T-helper 2 cell treated with Interferon-gamma antibody and Interleukin-4, amounts not matched to agents 5 μg/mL and 100 μg/mL, for 36 hours (primary cell): ENCODE measurements at regions not wholly inside any gene's neighbourhood (a gene's known extent, or its start where the extent isn't known, plus 50 kb on each side); places are given as distances from the start of the nearest gene placed in this dataset.

Experiments
- DNase-seq: peaks from one replicate; pipeline ENCODE4 v3.0.0; 2021; ENCODE audit warnings: low spot score
- H3K27ac Mint-ChIP-seq: one replicate; pipeline ENCODE4 v1.8.0; 2021; ENCODE audit warnings: mild to moderate bottlenecking, mixed read lengths
- H3K27me3 Mint-ChIP-seq: one replicate; pipeline ENCODE4 v1.8.0; 2021; ENCODE audit warnings: low read depth, mixed read lengths
- H3K36me3 Mint-ChIP-seq: one replicate; pipeline ENCODE4 v1.8.0; 2021; ENCODE audit warnings: low read depth, mixed read lengths
- H3K4me1 Mint-ChIP-seq: one replicate; pipeline ENCODE4 v1.8.0; 2021; ENCODE audit warnings: low read depth, mixed read lengths
- H3K4me3 Mint-ChIP-seq: one replicate; pipeline ENCODE4 v1.8.0; 2022; ENCODE audit warnings: mild to moderate bottlenecking, moderate library complexity, mixed read lengths
- H3K9me3 Mint-ChIP-seq: one replicate; pipeline ENCODE4 v1.8.0; 2021; ENCODE audit warnings: mixed read lengths

DNA sequence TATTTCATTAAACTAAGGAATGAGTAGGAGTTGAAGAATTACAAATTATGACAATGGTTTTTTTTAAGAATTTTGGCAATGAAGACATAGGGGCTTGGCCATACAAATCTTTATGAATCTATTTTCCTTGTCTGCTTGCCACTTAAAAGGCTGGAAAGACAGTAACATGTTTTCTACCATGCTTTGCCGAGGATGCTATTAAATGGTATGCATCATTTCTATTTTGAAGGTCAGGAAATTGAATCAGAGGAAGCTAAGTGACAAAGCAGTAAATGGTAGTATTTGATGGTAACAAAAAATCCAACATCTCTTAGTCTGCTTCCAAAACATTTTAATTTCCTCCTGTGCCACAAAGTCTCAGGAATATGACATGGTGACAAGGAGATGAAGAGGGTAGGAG is 287.2 kb downstream of the RFPL4B start:
- no peaks in the 10 kb centered on the region for H3K4me1 Mint-ChIP-seq
- H3K27me3 Mint-ChIP-seq = no peaks in the 10 kb centered on the region
- no peak for DNase-seq
- no peaks in the 10 kb centered on the region for H3K36me3 Mint-ChIP-seq
- no peak overlapping the region for H3K4me3 Mint-ChIP-seq
- no peak overlapping the region for H3K27ac Mint-ChIP-seq
- no peaks in the 10 kb centered on the region for H3K9me3 Mint-ChIP-seq

DNA sequence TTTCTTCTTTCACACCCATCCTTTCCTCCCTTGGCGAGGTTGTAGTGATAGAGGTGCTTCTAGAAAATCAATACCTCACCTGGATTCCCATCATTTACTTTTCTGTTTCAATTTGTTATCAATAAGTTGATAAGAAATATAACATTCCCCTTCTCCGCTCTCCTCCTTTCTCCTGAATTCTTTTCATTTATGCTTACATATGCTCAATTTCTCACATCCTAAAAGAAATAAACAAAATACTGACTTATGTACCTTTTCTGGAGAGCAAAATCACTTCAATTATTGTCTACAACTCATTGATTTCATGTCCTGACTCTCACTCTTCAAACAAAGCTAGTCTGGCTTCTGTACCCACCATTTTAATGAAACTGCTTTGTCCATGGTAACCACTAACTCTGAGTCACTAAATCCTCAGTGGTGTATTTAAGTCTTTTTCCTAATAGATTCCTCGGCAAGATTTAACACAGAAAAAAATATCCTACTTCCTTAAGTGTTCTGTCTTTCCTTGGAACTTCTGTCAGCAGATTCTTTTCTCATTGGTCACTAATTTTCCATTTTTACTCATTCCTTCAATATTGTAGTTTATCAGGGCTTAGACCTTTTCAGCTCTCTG is 289.6 kb downstream of the RFPL4B start:
- no peak overlapping the region for H3K27ac Mint-ChIP-seq
- H3K4me3 Mint-ChIP-seq = no peak overlapping the region
- DNase-seq = no peak
- no peaks in the 10 kb centered on the region for H3K36me3 Mint-ChIP-seq
- no peaks in the 10 kb centered on the region for H3K27me3 Mint-ChIP-seq
- H3K9me3 Mint-ChIP-seq = no peaks in the 10 kb centered on the region
- no peaks in the 10 kb centered on the region for H3K4me1 Mint-ChIP-seq

DNA sequence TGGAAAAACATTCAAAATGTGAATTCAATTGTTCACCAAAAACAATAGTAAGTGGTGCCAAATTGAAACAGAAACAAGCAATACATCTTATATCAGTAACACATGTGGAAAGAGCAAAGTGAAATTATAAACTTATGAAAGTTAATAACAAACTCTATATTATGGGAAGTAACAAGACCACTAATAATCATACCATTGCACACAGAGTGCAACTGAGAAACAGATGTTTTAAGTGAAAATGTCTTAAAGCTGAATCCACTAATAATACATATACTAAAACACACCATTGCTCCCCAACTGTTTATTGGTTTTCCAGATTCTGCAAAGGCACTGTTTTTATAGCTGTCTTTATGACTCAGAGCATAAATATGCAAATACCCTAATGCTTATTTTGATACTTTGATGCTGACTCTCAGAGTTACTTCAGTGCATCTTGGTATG is 292.3 kb downstream of the RFPL4B start:
- H3K4me1 Mint-ChIP-seq = no peaks in the 10 kb centered on the region
- H3K27ac Mint-ChIP-seq = no peak overlapping the region
- no peaks in the 10 kb centered on the region for H3K9me3 Mint-ChIP-seq
- no peak for DNase-seq
- H3K36me3 Mint-ChIP-seq = no peaks in the 10 kb centered on the region
- H3K4me3 Mint-ChIP-seq = no peak overlapping the region
- H3K27me3 Mint-ChIP-seq = no peaks in the 10 kb centered on the region

DNA sequence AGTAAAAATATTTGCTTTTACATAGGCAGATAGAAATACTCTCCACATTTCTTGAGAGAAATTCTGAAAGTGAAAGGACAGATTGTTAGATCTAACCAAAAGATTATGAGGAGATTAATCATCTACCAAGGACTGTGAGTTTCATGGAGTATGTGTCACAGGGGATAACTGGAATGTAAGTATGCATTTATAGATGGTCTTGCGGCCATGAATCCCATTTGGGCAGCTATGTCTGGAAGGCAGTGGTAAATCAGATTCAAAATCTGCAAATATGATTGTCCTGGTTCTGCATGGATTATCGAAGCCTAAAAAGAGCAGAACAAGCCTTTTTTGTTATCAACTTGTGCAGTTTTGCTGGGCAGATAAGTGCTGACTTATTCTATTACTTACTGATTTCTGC is 293.8 kb downstream of the RFPL4B start:
- Mint-ChIP-seq H3K36me3 (no peaks in the 10 kb centered on the region), H3K4me1 (no peaks in the 10 kb centered on the region), H3K27me3 (no peaks in the 10 kb centered on the region), H3K4me3 (no peak overlapping the region), H3K27ac (no peak overlapping the region), H3K9me3 (no peaks in the 10 kb centered on the region)
- DNase-seq = no peak

DNA sequence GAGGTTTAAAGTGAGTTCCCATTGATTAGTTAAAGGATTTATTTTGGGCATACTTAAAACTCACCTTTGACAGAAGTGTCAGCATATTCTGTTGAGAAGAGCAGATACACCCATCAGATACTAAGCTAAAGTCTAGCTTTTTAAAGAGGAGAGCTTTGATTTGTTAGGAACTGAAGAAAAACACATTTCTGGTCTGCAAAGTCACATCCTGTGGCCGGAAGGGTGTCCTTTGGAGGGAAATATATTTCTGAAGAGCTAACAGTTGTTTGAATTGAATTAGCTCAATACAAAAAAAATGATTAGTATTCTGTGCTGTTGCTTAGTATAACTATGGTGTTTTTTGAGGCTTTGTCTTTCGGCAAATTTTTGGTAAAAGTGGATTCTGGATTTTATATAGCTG is 302.7 kb downstream of the RFPL4B start:
- Mint-ChIP-seq H3K27ac (no peak overlapping the region), H3K36me3 (no peaks in the 10 kb centered on the region), H3K4me1 (no peaks in the 10 kb centered on the region), H3K4me3 (no peak overlapping the region), H3K27me3 (no peaks in the 10 kb centered on the region), H3K9me3 (no peaks in the 10 kb centered on the region)
- no peak for DNase-seq

DNA sequence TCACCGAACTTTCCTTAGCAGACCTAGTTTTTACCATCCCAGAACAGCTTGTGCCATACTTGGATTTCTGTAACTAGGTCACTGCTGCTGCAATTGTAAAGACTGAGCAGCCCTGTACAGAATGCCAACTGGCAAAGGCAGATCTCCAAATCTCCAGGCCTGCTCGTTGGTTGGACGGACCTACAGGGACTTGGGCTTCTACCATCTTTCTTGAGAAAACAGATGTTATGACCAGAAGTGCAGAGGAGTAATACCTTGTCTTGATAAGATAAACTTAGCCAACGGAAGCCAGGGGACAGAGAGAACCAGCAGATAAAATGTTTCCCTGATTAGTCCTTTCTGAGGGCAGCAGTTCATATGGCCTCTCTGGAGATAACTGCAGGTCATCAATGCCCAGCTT is 304.1 kb downstream of the RFPL4B start:
- Mint-ChIP-seq H3K27ac (no peak overlapping the region), H3K27me3 (no peaks in the 10 kb centered on the region), H3K9me3 (no peaks in the 10 kb centered on the region), H3K4me3 (no peak overlapping the region), H3K4me1 (no peaks in the 10 kb centered on the region), H3K36me3 (no peaks in the 10 kb centered on the region)
- DNase-seq = no peak

DNA sequence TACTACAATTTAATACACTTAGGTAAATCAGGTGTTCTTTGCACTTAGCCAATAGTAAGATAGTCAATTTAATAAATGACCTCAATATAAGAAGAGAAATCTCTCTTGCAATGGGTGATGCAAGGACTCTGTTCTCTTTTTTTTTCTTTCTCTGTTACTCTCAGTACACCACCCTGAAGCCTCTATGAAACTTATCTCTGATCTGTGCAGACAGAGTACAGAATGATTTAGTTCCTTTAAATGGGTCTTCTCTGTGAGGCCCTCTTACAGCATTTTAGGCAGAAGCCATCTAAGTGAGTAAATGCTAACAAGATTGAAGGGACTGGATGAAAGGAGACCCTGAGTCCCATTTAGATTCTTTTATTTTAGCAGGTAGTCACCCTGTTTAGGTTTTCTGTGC is 312.8 kb downstream of the RFPL4B start:
- DNase-seq = no peak
- Mint-ChIP-seq H3K36me3 (no peaks in the 10 kb centered on the region), H3K27me3 (no peaks in the 10 kb centered on the region), H3K27ac (no peak overlapping the region), H3K9me3 (no peaks in the 10 kb centered on the region), H3K4me1 (no peaks in the 10 kb centered on the region), H3K4me3 (no peak overlapping the region)

DNA sequence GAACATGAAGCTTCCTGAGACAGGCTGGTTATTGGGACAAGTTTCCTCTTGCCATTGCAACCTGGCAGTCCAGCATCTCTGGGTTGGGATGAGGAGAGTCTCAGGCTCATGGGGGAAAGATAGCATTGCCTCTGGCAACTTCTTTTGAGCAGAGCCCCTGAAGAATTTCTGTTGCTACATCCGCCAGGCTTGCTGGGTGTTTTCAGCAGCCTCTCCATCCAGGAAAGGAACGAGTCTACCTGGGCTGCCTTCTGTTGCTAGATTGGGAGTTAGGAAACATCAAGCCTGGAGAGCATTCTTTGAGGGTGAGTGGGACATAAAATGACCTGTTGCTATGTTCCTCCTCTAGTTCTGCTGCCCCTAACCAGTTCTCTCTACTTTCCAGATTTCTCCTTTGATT is 313.5 kb downstream of the RFPL4B start:
- no peak for DNase-seq
- no peak overlapping the region for H3K4me3 Mint-ChIP-seq
- no peaks in the 10 kb centered on the region for H3K27me3 Mint-ChIP-seq
- H3K36me3 Mint-ChIP-seq = no peaks in the 10 kb centered on the region
- no peak overlapping the region for H3K27ac Mint-ChIP-seq
- H3K4me1 Mint-ChIP-seq = no peaks in the 10 kb centered on the region
- no peaks in the 10 kb centered on the region for H3K9me3 Mint-ChIP-seq

DNA sequence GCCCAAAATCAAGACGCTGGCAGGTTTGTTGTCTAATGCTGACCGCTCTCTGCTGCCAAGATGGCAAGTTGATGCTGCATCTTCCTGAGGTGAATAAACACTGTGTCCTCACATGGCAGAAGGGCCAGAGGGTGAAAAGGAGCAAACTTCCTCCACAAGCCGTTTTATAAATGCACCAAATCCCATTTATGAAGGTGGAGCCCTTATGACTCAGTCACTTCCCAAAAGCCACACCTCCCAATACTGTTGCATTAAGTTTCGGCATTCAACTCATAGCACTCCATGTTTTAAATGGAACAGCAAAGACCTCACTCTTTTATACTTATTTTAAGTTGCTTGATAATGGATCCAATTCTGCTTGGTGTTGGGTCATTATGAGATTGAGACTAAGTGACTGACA is 316.6 kb downstream of the RFPL4B start:
- Mint-ChIP-seq H3K36me3 (no peaks in the 10 kb centered on the region), H3K4me1 (no peaks in the 10 kb centered on the region), H3K4me3 (no peak overlapping the region), H3K9me3 (no peaks in the 10 kb centered on the region), H3K27ac (no peak overlapping the region), H3K27me3 (no peaks in the 10 kb centered on the region)
- DNase-seq = no peak

DNA sequence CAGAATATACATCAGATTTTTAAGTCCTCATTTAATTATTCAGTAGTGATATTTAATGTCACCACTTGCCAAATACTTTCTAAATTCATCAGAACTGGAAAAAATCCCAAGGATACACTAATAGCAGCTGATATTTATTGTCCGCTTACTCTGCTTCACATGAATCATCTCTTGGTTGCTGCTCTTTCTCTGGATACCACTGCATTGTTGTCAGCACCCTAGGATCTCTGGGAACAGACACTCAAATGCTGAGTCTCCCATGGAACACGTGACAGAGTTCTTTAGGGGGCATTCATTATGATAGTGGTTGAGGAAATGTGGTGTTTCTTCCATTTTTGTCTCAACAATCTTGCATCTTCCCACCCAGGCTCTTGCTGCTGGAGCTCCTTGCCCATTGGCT is 318.0 kb downstream of the RFPL4B start:
- Mint-ChIP-seq H3K4me1 (no peaks in the 10 kb centered on the region), H3K27ac (no peak overlapping the region), H3K9me3 (no peaks in the 10 kb centered on the region), H3K4me3 (no peak overlapping the region), H3K27me3 (no peaks in the 10 kb centered on the region), H3K36me3 (no peaks in the 10 kb centered on the region)
- DNase-seq = no peak

DNA sequence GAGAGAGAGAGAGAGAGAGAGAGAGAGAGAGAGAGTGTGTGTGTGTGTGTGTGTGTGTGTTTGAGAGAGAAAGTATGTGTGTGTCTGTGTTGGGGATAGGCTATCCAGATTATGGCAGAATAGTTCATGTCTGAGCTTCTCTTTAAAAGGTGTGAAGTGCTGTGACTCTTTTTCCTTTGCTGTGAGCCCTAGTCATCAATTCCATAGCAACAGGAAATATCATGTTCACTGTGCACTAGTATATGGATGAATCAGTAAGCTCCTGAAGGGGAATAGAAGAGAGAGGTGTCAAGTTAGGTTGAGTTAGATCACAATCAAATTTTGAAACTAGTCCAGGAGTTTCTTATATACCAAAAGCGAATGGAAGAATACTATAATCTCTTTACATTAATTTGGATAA is 318.7 kb downstream of the RFPL4B start:
- H3K36me3 Mint-ChIP-seq = no peaks in the 10 kb centered on the region
- H3K9me3 Mint-ChIP-seq = no peaks in the 10 kb centered on the region
- H3K27me3 Mint-ChIP-seq = no peaks in the 10 kb centered on the region
- DNase-seq = no peak
- no peak overlapping the region for H3K27ac Mint-ChIP-seq
- H3K4me1 Mint-ChIP-seq = no peaks in the 10 kb centered on the region
- no peak overlapping the region for H3K4me3 Mint-ChIP-seq

DNA sequence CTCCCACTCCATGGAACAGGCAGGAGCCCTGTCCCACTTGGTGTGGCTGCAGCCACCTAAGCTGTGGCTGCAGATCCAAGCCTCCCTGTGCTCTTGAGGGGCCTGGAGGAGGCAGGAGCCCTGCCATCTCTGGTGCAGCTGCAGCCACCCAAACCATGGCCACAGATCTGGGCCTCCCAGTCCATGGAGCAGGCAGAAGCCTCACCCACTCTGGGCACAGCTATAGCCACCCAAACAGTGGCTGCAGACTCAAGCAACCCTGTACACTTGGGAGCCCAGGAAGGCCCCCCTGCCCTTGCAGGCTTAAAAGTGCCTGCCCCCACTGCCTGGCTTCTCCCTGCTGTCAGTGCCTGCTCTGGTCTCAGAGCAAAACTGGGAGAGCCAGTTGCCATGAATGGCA is 320.3 kb downstream of the RFPL4B start:
- no peak for DNase-seq
- Mint-ChIP-seq H3K9me3 (no peaks in the 10 kb centered on the region), H3K36me3 (no peaks in the 10 kb centered on the region), H3K4me1 (no peaks in the 10 kb centered on the region), H3K27ac (no peak overlapping the region), H3K27me3 (no peaks in the 10 kb centered on the region), H3K4me3 (no peak overlapping the region)

DNA sequence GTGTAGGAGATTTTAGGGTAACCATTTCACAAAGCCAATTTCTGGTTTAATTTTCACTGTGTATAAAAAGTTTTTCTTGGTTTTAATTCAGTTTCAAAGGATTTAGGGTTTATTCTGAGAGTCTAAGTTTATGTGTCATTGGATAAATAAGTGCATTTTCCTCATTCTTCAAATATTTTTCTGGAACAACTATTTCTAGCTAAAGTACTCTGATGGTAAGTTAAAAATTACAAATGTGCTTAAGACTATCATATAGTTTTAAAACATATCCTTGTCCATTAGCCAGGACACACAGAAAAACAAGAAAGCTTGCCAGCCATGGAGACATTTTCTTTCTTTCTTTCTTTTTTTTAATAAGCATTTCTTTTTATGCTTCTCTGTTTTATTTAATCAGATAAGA is 333.0 kb downstream of the RFPL4B start:
- Mint-ChIP-seq H3K4me3 (no peak overlapping the region), H3K4me1 (no peaks in the 10 kb centered on the region), H3K36me3 (no peaks in the 10 kb centered on the region), H3K27ac (no peak overlapping the region), H3K27me3 (no peaks in the 10 kb centered on the region), H3K9me3 (no peaks in the 10 kb centered on the region)
- no peak for DNase-seq

DNA sequence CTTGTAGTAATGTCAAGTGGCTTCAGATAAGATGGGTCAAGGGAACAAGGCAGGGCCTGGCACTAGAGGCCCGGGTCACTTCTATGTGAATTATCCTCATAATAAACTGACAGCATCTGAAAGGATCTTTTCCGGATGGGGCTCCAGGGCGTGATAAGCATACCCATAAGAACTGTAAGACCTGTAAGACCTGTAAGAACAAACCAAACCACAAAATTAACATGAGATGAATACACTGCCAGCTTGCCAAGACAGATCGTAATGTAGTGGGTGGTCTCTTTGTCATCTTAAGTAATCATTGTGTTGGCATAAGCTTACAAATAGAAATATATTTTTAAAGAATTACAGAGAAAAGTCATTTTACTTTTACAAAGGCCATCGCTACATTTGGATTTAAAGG is 334.9 kb downstream of the RFPL4B start:
- Mint-ChIP-seq H3K27me3 (no peaks in the 10 kb centered on the region), H3K4me3 (no peak overlapping the region), H3K9me3 (no peaks in the 10 kb centered on the region), H3K27ac (no peak overlapping the region), H3K4me1 (no peaks in the 10 kb centered on the region), H3K36me3 (no peaks in the 10 kb centered on the region)
- no peak for DNase-seq

DNA sequence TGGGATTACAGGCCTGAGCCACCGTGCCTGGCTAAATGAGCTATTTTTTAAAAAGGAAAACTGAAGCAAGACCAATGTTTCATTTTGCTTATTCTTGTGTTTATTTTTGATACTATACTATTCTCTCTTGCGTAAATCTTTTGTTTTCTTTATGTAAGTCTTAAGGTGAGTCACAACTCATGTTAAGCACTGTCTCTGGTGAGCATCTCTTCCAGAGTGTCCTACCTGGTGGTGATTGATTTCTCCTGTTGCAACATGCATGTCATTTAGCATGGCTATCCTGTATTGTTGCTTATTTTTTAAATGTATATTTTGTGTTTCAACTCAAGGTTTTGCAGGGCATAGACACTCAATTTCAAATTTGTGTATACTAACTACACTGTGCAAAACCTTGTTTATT is 336.0 kb downstream of the RFPL4B start:
- Mint-ChIP-seq H3K4me3 (no peak overlapping the region), H3K4me1 (no peaks in the 10 kb centered on the region), H3K9me3 (no peaks in the 10 kb centered on the region), H3K27ac (no peak overlapping the region), H3K27me3 (no peaks in the 10 kb centered on the region), H3K36me3 (no peaks in the 10 kb centered on the region)
- DNase-seq = no peak
